ENCODE measurements at regions not wholly inside any gene's neighbourhood (a gene's known extent, or its start where the extent isn't known, plus 50 kb on each side); places are given as distances from the start of the nearest gene placed in this dataset.
"Not testable (repeated sequence)": the region's sequence is repeated elsewhere in the genome, so short reads cannot be mapped to it uniquely, and the experiment has no call there.

DNA sequence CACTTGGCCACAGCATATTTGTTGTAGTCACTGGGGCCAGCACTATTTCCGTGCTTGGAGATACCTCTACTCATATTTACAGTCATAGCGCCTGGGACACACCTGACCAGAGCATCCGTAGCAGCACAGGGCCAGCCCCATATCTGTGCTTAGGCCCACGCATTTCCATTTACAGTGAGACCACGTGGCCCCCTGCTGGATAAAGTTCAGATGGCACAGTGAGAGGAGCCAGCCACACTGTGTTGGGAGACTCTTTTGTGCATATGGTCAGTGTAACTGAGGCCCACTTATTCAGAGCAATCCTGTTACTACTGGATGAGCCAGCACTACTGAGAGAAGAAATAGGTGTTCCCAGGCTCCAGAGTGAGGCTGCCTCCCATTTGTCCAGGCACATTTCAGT is 455.3 kb downstream of the REEP3 start:
- Mint-ChIP-seq H3K27ac (no peak overlapping the region), H3K4me3 (no peak overlapping the region), H3K4me1 (peaks cover 4% of the 10 kb centered on the region; the same call in 2 of the 3 replicates), H3K9me3 (peaks cover 8% of the 10 kb centered on the region), H3K36me3 (ENCODE audit: low read depth) (no peaks in the 10 kb centered on the region), H3K27me3 (ENCODE audit: insufficient read depth, low read depth, poor library complexity) (peaks cover 2% of the 10 kb centered on the region)
- Histone ChIP-seq H3F3A (replicated peaks; ENCODE audit: low read depth) (no peaks in the 10 kb centered on the region), H3K36me3 (ENCODE audit: insufficient read depth) (no peaks in the 10 kb centered on the region), H3K27ac (ENCODE audit: low read depth) (no peak overlapping the region), H3K27me3 (ENCODE audit: insufficient read depth) (no peaks in the 10 kb centered on the region), H3K9me2 (ENCODE audit: insufficient read depth) (0 out of 2 replicates have a peak, but pooled peaks cover 5% of the 10 kb centered on the region), H3K4me3 (no peak overlapping the region), H3K4me2 (no peak overlapping the region), H2AFZ (peak overlapping the region; percentile 93), H3K79me2 (replicated peaks; ENCODE audit: insufficient read depth) (no peaks in the 10 kb centered on the region), H4K20me1 (replicated peaks; ENCODE audit: insufficient read depth) (no peaks in the 10 kb centered on the region), H3K4me1 (ENCODE audit: insufficient read depth) (no peaks in the 10 kb centered on the region)
- TF ChIP-seq POLR2AphosphoS5 (IDR thresholded peaks at IDR 0.05; ENCODE audit: low read depth) (no peak), JUNB (IDR thresholded peaks at IDR 0.05; ENCODE audit: unreplicated experiment) (no peak)
- TF ChIP-seq, protein P1, sequence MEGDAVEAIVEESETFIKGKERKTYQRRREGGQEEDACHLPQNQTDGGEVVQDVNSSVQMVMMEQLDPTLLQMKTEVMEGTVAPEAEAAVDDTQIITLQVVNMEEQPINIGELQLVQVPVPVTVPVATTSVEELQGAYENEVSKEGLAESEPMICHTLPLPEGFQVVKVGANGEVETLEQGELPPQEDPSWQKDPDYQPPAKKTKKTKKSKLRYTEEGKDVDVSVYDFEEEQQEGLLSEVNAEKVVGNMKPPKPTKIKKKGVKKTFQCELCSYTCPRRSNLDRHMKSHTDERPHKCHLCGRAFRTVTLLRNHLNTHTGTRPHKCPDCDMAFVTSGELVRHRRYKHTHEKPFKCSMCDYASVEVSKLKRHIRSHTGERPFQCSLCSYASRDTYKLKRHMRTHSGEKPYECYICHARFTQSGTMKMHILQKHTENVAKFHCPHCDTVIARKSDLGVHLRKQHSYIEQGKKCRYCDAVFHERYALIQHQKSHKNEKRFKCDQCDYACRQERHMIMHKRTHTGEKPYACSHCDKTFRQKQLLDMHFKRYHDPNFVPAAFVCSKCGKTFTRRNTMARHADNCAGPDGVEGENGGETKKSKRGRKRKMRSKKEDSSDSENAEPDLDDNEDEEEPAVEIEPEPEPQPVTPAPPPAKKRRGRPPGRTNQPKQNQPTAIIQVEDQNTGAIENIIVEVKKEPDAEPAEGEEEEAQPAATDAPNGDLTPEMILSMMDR (conservative IDR thresholded peaks at IDR 0.05; ENCODE audit: low read depth in 2 of 2), result peak; percentile 66 to 90
- ATAC-seq (peak; percentile 97), DNase-seq (ENCODE audit: low spot score) (peak; percentile 82)

DNA sequence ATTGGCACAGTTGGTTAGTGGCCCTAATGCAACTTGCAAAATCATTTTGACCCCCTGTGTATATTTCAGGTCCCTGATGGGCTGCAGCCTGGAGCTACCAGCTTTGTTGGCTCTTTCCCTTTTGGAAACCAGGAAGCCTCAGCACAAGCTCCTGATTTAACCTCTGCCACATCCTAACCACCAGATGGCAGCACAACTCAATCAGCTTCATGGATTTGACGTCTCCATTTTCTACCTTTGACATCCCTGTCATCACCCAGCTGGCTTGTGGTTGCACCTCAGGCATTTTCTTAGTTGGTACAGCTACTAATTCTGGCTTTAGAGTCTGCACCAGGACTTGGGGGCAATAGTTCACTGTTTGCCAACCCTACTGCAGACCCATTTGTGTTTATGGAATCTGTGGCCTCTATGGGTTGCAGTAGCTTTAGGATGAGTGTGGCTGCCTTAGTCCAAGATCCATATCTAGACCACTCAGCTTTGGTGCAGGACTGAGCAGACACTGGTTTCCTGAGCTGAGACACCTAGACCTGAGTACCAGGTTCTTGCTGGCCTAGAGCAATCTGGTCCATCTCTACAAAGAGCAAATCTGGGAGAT is 456.2 kb downstream of the REEP3 start:
- TF ChIP-seq, protein P1 (conservative IDR thresholded peaks at IDR 0.05; ENCODE audit: low read depth in 2 of 2), result peak; percentile 80 to 94
- no peak for TF ChIP-seq CREB1 (CRISPR knock-in tag; IDR thresholded peaks at IDR 0.05; ENCODE audit: low read depth)
- Mint-ChIP-seq H3K4me3 (no peak overlapping the region), H3K27me3 (ENCODE audit: insufficient read depth, low read depth, poor library complexity) (peaks cover 2% of the 10 kb centered on the region), H3K4me1 (peaks cover 4% of the 10 kb centered on the region; the same call in 2 of the 3 replicates), H3K36me3 (ENCODE audit: low read depth) (0 out of 3 replicates have a peak, but pooled peaks cover 3% of the 10 kb centered on the region), H3K27ac (no peak overlapping the region), H3K9me3 (peaks cover 12% of the 10 kb centered on the region)
- Histone ChIP-seq H3F3A (replicated peaks; ENCODE audit: low read depth) (no peaks in the 10 kb centered on the region), H3K4me3 (no peak overlapping the region), H3K9me2 (ENCODE audit: insufficient read depth) (0 out of 2 replicates have a peak, but pooled peaks cover 5% of the 10 kb centered on the region), H3K27ac (ENCODE audit: low read depth) (no peak overlapping the region), H3K36me3 (ENCODE audit: insufficient read depth) (no peaks in the 10 kb centered on the region), H2AFZ (peak overlapping the region; percentile 93), H3K4me2 (no peak overlapping the region), H3K27me3 (ENCODE audit: insufficient read depth) (no peaks in the 10 kb centered on the region), H3K4me1 (ENCODE audit: insufficient read depth) (no peaks in the 10 kb centered on the region), H4K20me1 (replicated peaks; ENCODE audit: insufficient read depth) (no peaks in the 10 kb centered on the region), H3K79me2 (replicated peaks; ENCODE audit: insufficient read depth) (no peaks in the 10 kb centered on the region)
- peak; percentile 84 for ATAC-seq
- peak; percentile 84 for DNase-seq (ENCODE audit: low spot score)

DNA sequence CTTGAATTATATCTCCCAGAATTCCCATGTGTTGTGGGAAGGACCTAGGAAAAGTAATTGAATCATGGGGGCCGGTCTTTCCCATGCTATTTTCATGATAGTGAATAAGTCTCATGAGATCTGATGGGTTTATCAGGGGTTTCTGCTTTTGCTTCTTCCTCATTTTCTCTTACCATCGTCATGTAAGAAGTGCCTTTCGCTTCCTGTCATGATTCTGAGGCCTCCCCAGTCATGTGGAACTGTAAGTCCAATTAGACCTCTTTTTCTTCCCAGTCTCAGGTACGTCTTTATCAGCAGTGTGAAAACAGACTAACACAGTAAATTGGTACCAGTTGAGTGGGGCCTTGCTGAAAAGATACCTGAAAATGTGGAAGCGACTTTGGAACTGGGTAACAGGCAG is 459.7 kb downstream of the REEP3 start:
- H3K27ac Mint-ChIP-seq; H3F3A ChIP-seq (replicated peaks; ENCODE audit: low read depth); H3K4me1 ChIP-seq (ENCODE audit: insufficient read depth); H3K27me3 ChIP-seq (ENCODE audit: insufficient read depth); H3K4me2 ChIP-seq; DNase-seq (ENCODE audit: low spot score); H3K36me3 ChIP-seq (ENCODE audit: insufficient read depth); H2AFZ ChIP-seq; ATAC-seq; H3K27me3 Mint-ChIP-seq (ENCODE audit: insufficient read depth, low read depth, poor library complexity); H3K4me1 Mint-ChIP-seq; H3K9me2 ChIP-seq (ENCODE audit: insufficient read depth); H3K4me3 ChIP-seq; H3K79me2 ChIP-seq (replicated peaks; ENCODE audit: insufficient read depth); H3K27ac ChIP-seq (ENCODE audit: low read depth); H3K4me3 Mint-ChIP-seq; H4K20me1 ChIP-seq (replicated peaks; ENCODE audit: insufficient read depth): not testable (repeated sequence)
- Mint-ChIP-seq H3K36me3 (ENCODE audit: low read depth) (peaks cover 18% of the 10 kb centered on the region; the same call in 2 of the 3 replicates), H3K9me3 (peaks cover 38% of the 10 kb centered on the region)

DNA sequence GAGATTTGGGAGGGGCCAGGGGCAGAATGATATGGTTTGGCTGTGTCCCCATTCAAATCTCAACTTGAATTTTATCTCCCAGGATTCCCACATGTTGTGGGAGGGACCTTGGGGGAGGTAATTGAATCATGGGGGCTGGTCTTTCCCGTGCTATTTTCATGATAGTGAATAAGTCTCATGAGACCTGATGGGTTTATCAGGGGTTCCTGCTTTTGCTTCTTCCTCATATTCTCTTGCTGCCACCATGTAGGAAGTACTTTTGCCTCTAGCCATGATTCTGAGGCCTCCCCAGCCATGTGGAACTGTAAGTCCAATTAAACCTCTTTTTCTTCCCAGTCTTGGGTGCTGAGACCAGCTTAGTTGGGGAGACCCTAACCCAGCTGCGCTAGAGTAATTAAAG is 462.9 kb downstream of the REEP3 start:
- ATAC-seq; DNase-seq (ENCODE audit: low spot score); H3K27ac ChIP-seq (ENCODE audit: low read depth); H3K4me3 ChIP-seq; H3K27me3 ChIP-seq (ENCODE audit: insufficient read depth); H3K27ac Mint-ChIP-seq; H3K4me3 Mint-ChIP-seq; H3K79me2 ChIP-seq (replicated peaks; ENCODE audit: insufficient read depth); H3K36me3 ChIP-seq (ENCODE audit: insufficient read depth); H3F3A ChIP-seq (replicated peaks; ENCODE audit: low read depth); H3K27me3 Mint-ChIP-seq (ENCODE audit: insufficient read depth, low read depth, poor library complexity); H3K4me2 ChIP-seq; H3K9me2 ChIP-seq (ENCODE audit: insufficient read depth); H2AFZ ChIP-seq; H3K4me1 Mint-ChIP-seq; H3K4me1 ChIP-seq (ENCODE audit: insufficient read depth); H4K20me1 ChIP-seq (replicated peaks; ENCODE audit: insufficient read depth): not testable (repeated sequence)
- Mint-ChIP-seq H3K36me3 (ENCODE audit: low read depth) (peaks cover 39% of the 10 kb centered on the region), H3K9me3 (peaks cover 62% of the 10 kb centered on the region)
